HL-60 (cell line): ENCODE measurements at regions not wholly inside any gene's neighbourhood (a gene's known extent, or its start where the extent isn't known, plus 50 kb on each side); places are given as distances from the start of the nearest gene placed in this dataset.

Experiments
- DNase-seq, 2 experiments: peaks; one replicate each; pipeline ENCODE4 v3.0.0-alpha.2; 2010 to 2020; ENCODE audit warnings: low read depth in 1 of 2, low spot score in 1 of 2
- H3K27ac ChIP-seq: fragments of 250-450 bp; sonication (Bioruptor Pico); replicated peaks from 2 replicates; pipeline ENCODE4 v1.5.1; 2020; ENCODE audit warnings: mild to moderate bottlenecking, moderate library complexity
- H3K27me3 ChIP-seq: fragments of 250-450 bp; sonication (Bioruptor Pico); 2 replicates; pipeline ENCODE4 v1.5.1; 2021; ENCODE audit warnings: mild to moderate bottlenecking, moderate library complexity; ENCODE audit not compliant: insufficient read depth, poor library complexity, severe bottlenecking
- H3K4me3 ChIP-seq: replicated peaks from 2 replicates; pipeline ENCODE4 v1.5.1; 2011; ENCODE audit warnings: mild to moderate bottlenecking, control low read depth, low read length; ENCODE audit not compliant: insufficient read depth
- CTCF ChIP-seq: IDR thresholded peaks from one replicate; pipeline ENCODE4 v1.5.1; 2011; ENCODE audit warnings: low read length, control low read depth, inconsistent platforms; ENCODE audit not compliant: insufficient read depth
- GABPA ChIP-seq: IDR thresholded peaks from 2 replicates; pipeline ENCODE4 v1.6.1; 2012; ENCODE audit warnings: low read depth
- POLR2AphosphoS5 ChIP-seq: IDR thresholded peaks from 2 replicates; pipeline ENCODE4 v1.6.1; 2012; ENCODE audit warnings: low read depth
- SPI1 ChIP-seq: IDR thresholded peaks from 2 replicates; pipeline ENCODE4 v1.6.1; 2012; ENCODE audit warnings: low read depth, mild to moderate bottlenecking, borderline replicate concordance
- TF ChIP-seq, protein P1 (sequence below): IDR thresholded peaks from 2 replicates; pipeline ENCODE4 v1.6.1; 2012; ENCODE audit warnings: low read depth; ENCODE audit not compliant: insufficient replicate concordance

- no peak overlapping the region for H3K4me3 ChIP-seq
- no peak for DNase-seq
- H3K27me3 ChIP-seq, result no peaks in the 10 kb centered on the region
- TF ChIP-seq, protein P1, sequence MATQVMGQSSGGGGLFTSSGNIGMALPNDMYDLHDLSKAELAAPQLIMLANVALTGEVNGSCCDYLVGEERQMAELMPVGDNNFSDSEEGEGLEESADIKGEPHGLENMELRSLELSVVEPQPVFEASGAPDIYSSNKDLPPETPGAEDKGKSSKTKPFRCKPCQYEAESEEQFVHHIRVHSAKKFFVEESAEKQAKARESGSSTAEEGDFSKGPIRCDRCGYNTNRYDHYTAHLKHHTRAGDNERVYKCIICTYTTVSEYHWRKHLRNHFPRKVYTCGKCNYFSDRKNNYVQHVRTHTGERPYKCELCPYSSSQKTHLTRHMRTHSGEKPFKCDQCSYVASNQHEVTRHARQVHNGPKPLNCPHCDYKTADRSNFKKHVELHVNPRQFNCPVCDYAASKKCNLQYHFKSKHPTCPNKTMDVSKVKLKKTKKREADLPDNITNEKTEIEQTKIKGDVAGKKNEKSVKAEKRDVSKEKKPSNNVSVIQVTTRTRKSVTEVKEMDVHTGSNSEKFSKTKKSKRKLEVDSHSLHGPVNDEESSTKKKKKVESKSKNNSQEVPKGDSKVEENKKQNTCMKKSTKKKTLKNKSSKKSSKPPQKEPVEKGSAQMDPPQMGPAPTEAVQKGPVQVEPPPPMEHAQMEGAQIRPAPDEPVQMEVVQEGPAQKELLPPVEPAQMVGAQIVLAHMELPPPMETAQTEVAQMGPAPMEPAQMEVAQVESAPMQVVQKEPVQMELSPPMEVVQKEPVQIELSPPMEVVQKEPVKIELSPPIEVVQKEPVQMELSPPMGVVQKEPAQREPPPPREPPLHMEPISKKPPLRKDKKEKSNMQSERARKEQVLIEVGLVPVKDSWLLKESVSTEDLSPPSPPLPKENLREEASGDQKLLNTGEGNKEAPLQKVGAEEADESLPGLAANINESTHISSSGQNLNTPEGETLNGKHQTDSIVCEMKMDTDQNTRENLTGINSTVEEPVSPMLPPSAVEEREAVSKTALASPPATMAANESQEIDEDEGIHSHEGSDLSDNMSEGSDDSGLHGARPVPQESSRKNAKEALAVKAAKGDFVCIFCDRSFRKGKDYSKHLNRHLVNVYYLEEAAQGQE, result no peak
- no peak for TF ChIP-seq SPI1
- TF ChIP-seq POLR2AphosphoS5, result no peak
- no peak overlapping the region for H3K27ac ChIP-seq
These were observed 376.5 kb downstream of the ADGRL2 start for GRCh38 chr1:82177192-82177591.

GRCh38 chr1:82171955-82172354 is 371.2 kb downstream of the ADGRL2 start:
- H3K27me3 ChIP-seq, result no peaks in the 10 kb centered on the region
- DNase-seq, result no peak
- no peak overlapping the region for H3K4me3 ChIP-seq
- TF ChIP-seq, protein P1, result no peak
- no peak for TF ChIP-seq POLR2AphosphoS5
- no peak for TF ChIP-seq CTCF
- no peak for TF ChIP-seq GABPA
- no peak for TF ChIP-seq SPI1
- no peak overlapping the region for H3K27ac ChIP-seq

- Histone ChIP-seq H3K27ac (no peak overlapping the region), H3K27me3 (no peaks in the 10 kb centered on the region), H3K4me3 (no peak overlapping the region)
- no peak for DNase-seq
- no peak for TF ChIP-seq CTCF
- TF ChIP-seq, protein P1, result no peak
- TF ChIP-seq GABPA, result no peak
- no peak for TF ChIP-seq POLR2AphosphoS5
- TF ChIP-seq SPI1, result no peak
These were observed 367.7 kb downstream of the ADGRL2 start for GRCh38 chr1:82168482-82168881.
